Gastroesophageal sphincter (tissue), 4 donors: ENCODE measurements at regions not wholly inside any gene's neighbourhood (a gene's known extent, or its start where the extent isn't known, plus 50 kb on each side); places are given as distances from the start of the nearest gene placed in this dataset.

Source experiments
- ATAC-seq: fragments of 150-250 bp; one replicate; pipeline ENCODE4 v1.9.1; 2016; ENCODE audit warnings: mild to moderate bottlenecking, moderate library complexity
- H3K27ac ChIP-seq, 4 donors: fragments of 200-600 bp; sonication (generic) in 3 of 4; 1 replicate in 3 of 4; 2 replicates in 1 of 4; pipeline ENCODE4 v1.5.1; 2016 to 2019
- H3K27me3 ChIP-seq: fragments of 200-600 bp; sonication (generic); one replicate; pipeline ENCODE4 v1.5.1; 2019
- H3K36me3 ChIP-seq, 2 donors: fragments of 200-600 bp; sonication (generic); one replicate each; pipeline ENCODE4 v1.5.1; 2019; ENCODE audit warnings: control low read depth in 1 of 2
- H3K4me1 ChIP-seq, 3 donors: fragments of 200-600 bp; sonication (generic); 1 replicate in 2 of 3; 2 replicates in 1 of 3; pipeline ENCODE4 v1.5.1; 2016 to 2019; ENCODE audit warnings: control low read depth in 2 of 3
- H3K4me3 ChIP-seq, 2 donors: fragments of 200-600 bp; sonication (generic); one replicate each; pipeline ENCODE4 v1.5.1; 2019; ENCODE audit warnings: mild to moderate bottlenecking in 1 of 2, moderate library complexity in 1 of 2
- H3K9me3 ChIP-seq, 3 donors: fragments of 200-600 bp; sonication (generic); one replicate each; pipeline ENCODE4 v1.5.1; 2017 to 2019; ENCODE audit warnings: control low read depth in 2 of 3
- CTCF ChIP-seq, 4 experiments: fragments of 200-600 bp in 2 of 4; fragments of 450-650 bp in 2 of 4; sonication (generic) in 1 of 4; IDR thresholded peaks; one replicate each; pipeline ENCODE4 v1.5.1; 2017 to 2019; ENCODE audit warnings: antibody characterized with exemption in 4 of 4, mild to moderate bottlenecking in 2 of 4, moderate library complexity in 2 of 4
- EP300 ChIP-seq: sonication (generic); formaldehyde crosslinking; IDR thresholded peaks from one replicate; pipeline ENCODE4 v1.6.1; 2017; ENCODE audit warnings: antibody characterized with exemption, mild to moderate bottlenecking
- POLR2A ChIP-seq, 2 donors: fragments of 450-650 bp; IDR thresholded peaks; one replicate each; pipeline ENCODE4 v1.6.1; 2017; ENCODE audit warnings: antibody characterized with exemption in 2 of 2, mild to moderate bottlenecking in 2 of 2, moderate library complexity in 1 of 2
- POLR2AphosphoS5 ChIP-seq: sonication (generic); formaldehyde crosslinking; IDR thresholded peaks from one replicate; pipeline ENCODE4 v1.6.1; 2017; ENCODE audit warnings: antibody characterized with exemption
- WGBS, 2 donors: methylation state at CpG; one replicate each; pipeline ENCODE4 v1.1.5; 2018; ENCODE audit warnings: low coverage in 1 of 2; 5-methylcytosine and 5-hydroxymethylcytosine counted together
- small RNA-seq, 4 donors: library from RNA; depleted of rRNA; stranded (forward); fragments of <200 nt; gene quantifications; one replicate each; pipeline ENCODE3, GENCODE V24; 2016

DNA sequence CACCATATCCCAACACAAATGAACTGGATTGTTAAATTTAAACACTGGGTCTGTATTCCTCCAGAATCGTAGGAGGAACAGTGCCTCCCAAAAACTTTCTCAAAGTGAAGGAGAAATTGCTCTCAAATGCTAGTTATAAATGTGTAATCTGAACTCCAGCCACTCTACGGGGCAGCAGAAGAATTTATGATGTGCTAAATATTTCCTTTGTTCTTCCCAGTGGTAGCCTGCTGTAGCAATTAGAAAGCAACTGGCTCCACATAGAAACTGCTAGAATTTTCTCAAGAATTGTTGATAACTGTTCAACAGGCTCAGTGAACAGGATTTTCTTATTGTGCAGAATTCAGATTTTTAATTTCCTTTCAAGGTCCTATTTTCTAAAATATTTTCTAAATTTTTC, 49.8 kb upstream of the EYA4 start:
- TF ChIP-seq CTCF (IDR thresholded peaks at IDR 0.05), result no peak
- TF ChIP-seq POLR2AphosphoS5, result no peak
- no peak for TF ChIP-seq POLR2A (IDR thresholded peaks at IDR 0.05)
- TF ChIP-seq EP300, result no peak
- no peaks in the 10 kb centered on the region for H3K4me1 ChIP-seq
- no peak overlapping the region for H3K4me3 ChIP-seq
- H3K27ac ChIP-seq, result no peak overlapping the region
- no peaks in the 10 kb centered on the region for H3K36me3 ChIP-seq
- 7 to 45% methylated on average over 2 of the region's 2 CpGs for WGBS, 2 donors
- peaks cover 0 to 10% (median 0%) of the 10 kb centered on the region in 3 donors for H3K9me3 ChIP-seq
- ATAC-seq, result no peak
- no peaks in the 10 kb centered on the region for H3K27me3 ChIP-seq

Small RNA genes lying in the stretch of these regions (small RNA-seq; reads per million reads assigned to genes)
- gene MTCYBP4, result 0 reads per million in 4 donors
